ENCODE measurements at regions not wholly inside any gene's neighbourhood (a gene's known extent, or its start where the extent isn't known, plus 50 kb on each side); places are given as distances from the start of the nearest gene placed in this dataset.

DNA sequence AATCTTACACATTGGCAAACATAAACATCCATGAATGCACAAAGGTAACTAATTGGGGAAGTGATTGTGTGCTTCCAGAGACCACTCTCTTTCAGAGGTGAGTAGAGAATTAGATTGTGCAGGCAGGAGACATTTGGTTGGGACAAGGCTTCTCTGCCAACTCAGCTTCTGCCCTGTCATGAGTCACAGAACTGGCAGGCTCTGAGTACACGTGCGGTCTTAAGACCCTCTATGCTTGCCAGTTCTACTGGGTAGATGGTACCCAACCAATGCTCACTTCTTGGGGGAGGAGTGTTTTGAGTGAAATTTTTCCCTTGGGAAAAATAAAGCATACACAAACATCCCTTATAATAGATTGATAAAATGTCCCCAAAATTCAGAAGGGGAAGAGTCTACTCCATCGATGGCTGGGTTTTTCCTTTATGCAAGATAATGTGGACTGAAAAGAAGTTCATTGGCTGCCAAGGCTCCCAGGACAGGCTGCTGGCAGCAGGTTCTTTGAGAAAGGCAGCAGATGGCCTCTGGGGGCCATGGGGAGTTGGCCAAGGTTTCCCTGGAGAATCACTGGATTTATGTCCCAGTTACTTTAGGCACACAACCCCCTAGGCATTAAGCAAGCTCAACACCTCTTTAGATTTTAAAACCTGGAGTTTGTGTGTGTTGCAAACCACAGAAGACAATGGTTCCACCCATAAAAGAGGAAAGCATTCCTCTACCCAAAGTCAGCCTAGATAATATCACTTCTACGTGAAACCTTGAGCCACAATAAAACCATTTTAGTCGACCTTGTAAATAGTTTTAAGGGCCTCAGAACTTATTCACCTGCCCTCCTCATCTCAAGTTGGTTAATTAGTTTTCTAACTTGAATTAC is 417.0 kb downstream of the TXNL1 start:
- Histone ChIP-seq H3K79me2 (ENCODE audit: insufficient read depth, low read length) (no peaks in the 10 kb centered on the region), H3K4me2 (ENCODE audit: low read length) (no peak overlapping the region), H3K9ac (ENCODE audit: low read length) (no peak overlapping the region), H4K20me1 (ENCODE audit: insufficient read depth, low read length) (no peaks in the 10 kb centered on the region), H2AFZ (ENCODE audit: low read length) (no peak overlapping the region), H3K27ac (ENCODE audit: low read depth, low read length, poor library complexity, severe bottlenecking) (no peak overlapping the region), H3F3A (ENCODE audit: insufficient read depth, low read length) (no peaks in the 10 kb centered on the region), H3K4me3 (ENCODE audit: low read depth, low read length, poor library complexity, severe bottlenecking) (no peak overlapping the region), H3K4me1 (ENCODE audit: insufficient read depth, low read length, severe bottlenecking) (no peaks in the 10 kb centered on the region), H3K36me3 (ENCODE audit: insufficient read depth, low read length) (no peaks in the 10 kb centered on the region), H3K27me3 (ENCODE audit: insufficient read depth, low read length) (no peaks in the 10 kb centered on the region), H3K9me2 (ENCODE audit: low read depth, low read length) (no peaks in the 10 kb centered on the region), H3K9me3 (ENCODE audit: low read length) (no peaks in the 10 kb centered on the region)
- TF ChIP-seq, protein P1, sequence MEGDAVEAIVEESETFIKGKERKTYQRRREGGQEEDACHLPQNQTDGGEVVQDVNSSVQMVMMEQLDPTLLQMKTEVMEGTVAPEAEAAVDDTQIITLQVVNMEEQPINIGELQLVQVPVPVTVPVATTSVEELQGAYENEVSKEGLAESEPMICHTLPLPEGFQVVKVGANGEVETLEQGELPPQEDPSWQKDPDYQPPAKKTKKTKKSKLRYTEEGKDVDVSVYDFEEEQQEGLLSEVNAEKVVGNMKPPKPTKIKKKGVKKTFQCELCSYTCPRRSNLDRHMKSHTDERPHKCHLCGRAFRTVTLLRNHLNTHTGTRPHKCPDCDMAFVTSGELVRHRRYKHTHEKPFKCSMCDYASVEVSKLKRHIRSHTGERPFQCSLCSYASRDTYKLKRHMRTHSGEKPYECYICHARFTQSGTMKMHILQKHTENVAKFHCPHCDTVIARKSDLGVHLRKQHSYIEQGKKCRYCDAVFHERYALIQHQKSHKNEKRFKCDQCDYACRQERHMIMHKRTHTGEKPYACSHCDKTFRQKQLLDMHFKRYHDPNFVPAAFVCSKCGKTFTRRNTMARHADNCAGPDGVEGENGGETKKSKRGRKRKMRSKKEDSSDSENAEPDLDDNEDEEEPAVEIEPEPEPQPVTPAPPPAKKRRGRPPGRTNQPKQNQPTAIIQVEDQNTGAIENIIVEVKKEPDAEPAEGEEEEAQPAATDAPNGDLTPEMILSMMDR (IDR thresholded peaks at IDR 0.05; ENCODE audit: low read length), result no peak
- TF ChIP-seq EZH2 (IDR thresholded peaks at IDR 0.05; ENCODE audit: borderline replicate concordance, low read length), result no peak

DNA sequence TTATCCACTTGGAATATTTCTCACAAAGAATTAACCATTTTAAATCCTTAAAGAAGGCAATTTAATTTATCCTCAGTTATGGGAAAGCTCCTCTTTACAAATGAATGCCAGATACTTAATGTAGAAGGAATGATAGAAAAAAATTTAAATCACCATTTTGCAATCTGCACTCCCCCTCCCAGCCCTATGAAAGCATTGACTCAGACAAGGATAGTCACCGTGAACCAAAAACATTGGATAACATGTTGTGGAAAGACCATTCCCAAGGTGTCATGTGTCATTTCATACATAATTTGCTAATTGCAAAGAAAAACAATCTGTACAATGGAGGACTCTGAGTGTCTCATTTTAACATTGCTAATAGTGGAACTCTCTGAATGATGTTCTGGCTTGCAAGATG is 421.0 kb downstream of the TXNL1 start:
- H3K9me3 ChIP-seq (ENCODE audit: low read length), result no peaks in the 10 kb centered on the region
- TF ChIP-seq, protein P1 (IDR thresholded peaks at IDR 0.05; ENCODE audit: low read length), result no peak
- no peak for TF ChIP-seq EZH2 (IDR thresholded peaks at IDR 0.05; ENCODE audit: borderline replicate concordance, low read length)
- no peaks in the 10 kb centered on the region for H3K36me3 ChIP-seq (ENCODE audit: insufficient read depth, low read length)

DNA sequence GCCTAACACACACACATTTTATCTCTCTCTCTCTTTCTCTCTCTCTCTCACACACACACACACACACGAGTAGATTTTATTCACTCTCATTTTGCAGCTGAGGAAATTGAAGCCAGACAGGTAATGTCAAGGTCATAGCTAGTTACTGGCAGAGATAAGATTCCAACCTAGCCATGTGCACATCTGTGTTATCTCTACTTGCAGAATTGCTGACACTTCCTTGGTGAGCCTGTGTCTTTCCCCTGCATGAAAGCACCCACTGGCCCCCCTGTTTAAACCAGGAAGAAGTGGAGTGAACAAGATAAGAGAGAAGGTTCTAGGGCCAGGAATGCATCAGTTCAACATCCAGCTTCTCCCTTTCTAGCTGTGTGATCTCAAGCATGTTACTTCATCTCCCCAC is 423.7 kb downstream of the TXNL1 start:
- Histone ChIP-seq H3F3A (ENCODE audit: insufficient read depth, low read length) (no peaks in the 10 kb centered on the region), H3K4me2 (ENCODE audit: low read length) (no peak overlapping the region), H3K27me3 (ENCODE audit: insufficient read depth, low read length) (no peaks in the 10 kb centered on the region), H3K79me2 (ENCODE audit: insufficient read depth, low read length) (no peaks in the 10 kb centered on the region), H3K9me3 (ENCODE audit: low read length) (no peaks in the 10 kb centered on the region), H3K36me3 (ENCODE audit: insufficient read depth, low read length) (no peaks in the 10 kb centered on the region), H3K4me1 (ENCODE audit: insufficient read depth, low read length, severe bottlenecking) (no peaks in the 10 kb centered on the region), H3K4me3 (ENCODE audit: low read depth, low read length, poor library complexity, severe bottlenecking) (no peak overlapping the region), H2AFZ (ENCODE audit: low read length) (no peak overlapping the region), H3K27ac (ENCODE audit: low read depth, low read length, poor library complexity, severe bottlenecking) (no peak overlapping the region), H4K20me1 (ENCODE audit: insufficient read depth, low read length) (no peaks in the 10 kb centered on the region), H3K9ac (ENCODE audit: low read length) (no peak overlapping the region), H3K9me2 (ENCODE audit: low read depth, low read length) (no peaks in the 10 kb centered on the region)
- TF ChIP-seq EZH2 (IDR thresholded peaks at IDR 0.05; ENCODE audit: borderline replicate concordance, low read length), result no peak
- TF ChIP-seq, protein P1 (IDR thresholded peaks at IDR 0.05; ENCODE audit: low read length), result no peak

More for the DNA sequence above, 421.0 kb downstream of the TXNL1 start:
- Histone ChIP-seq H3K9me2 (ENCODE audit: low read depth, low read length) (no peaks in the 10 kb centered on the region), H3K4me3 (ENCODE audit: low read depth, low read length, poor library complexity, severe bottlenecking) (no peak overlapping the region), H3K4me1 (ENCODE audit: insufficient read depth, low read length, severe bottlenecking) (no peaks in the 10 kb centered on the region), H3F3A (ENCODE audit: insufficient read depth, low read length) (no peaks in the 10 kb centered on the region), H3K9ac (ENCODE audit: low read length) (no peak overlapping the region), H4K20me1 (ENCODE audit: insufficient read depth, low read length) (no peaks in the 10 kb centered on the region), H3K27ac (ENCODE audit: low read depth, low read length, poor library complexity, severe bottlenecking) (no peak overlapping the region), H3K27me3 (ENCODE audit: insufficient read depth, low read length) (no peaks in the 10 kb centered on the region), H3K79me2 (ENCODE audit: insufficient read depth, low read length) (no peaks in the 10 kb centered on the region), H2AFZ (ENCODE audit: low read length) (no peak overlapping the region), H3K4me2 (ENCODE audit: low read length) (no peak overlapping the region)

Measured in OCI-LY1 (cell line).